ENCODE measurements at regions not wholly inside any gene's neighbourhood (a gene's known extent, or its start where the extent isn't known, plus 50 kb on each side); places are given as distances from the start of the nearest gene placed in this dataset.

- Histone ChIP-seq H3K4me3 (ENCODE audit: extremely low read depth in 1 of 4, insufficient read depth in 2 of 4, low read depth in 3 of 4, low read length in 4 of 4) (no peak overlapping the region), H3K79me2 (ENCODE audit: control insufficient read depth in 1 of 2, insufficient read depth in 2 of 2, low read length in 2 of 2) (no peaks in the 10 kb centered on the region), H4K91ac (replicated peaks; ENCODE audit: insufficient read length, low read length) (no peak overlapping the region), H3K23me2 (ENCODE audit: low read depth, low read length) (no peaks in the 10 kb centered on the region), H3K56ac (replicated peaks; ENCODE audit: insufficient read length, low read depth, low read length) (no peak overlapping the region), H4K8ac (ENCODE audit: extremely low read depth, insufficient read depth, low read length) (no peak overlapping the region), H3K36me3 (ENCODE audit: control insufficient read depth in 2 of 4, insufficient read depth in 4 of 4, low read length in 3 of 4) (no peaks in the 10 kb centered on the region), H4K20me1 (replicated peaks in 1 of 2; ENCODE audit: control insufficient read depth in 1 of 2, insufficient read depth in 2 of 2, low read length in 2 of 2) (no peaks in the 10 kb centered on the region), H2BK20ac (ENCODE audit: low read length) (no peak overlapping the region), H2AK5ac (ENCODE audit: low read depth, low read length) (no peak overlapping the region), H3K4me2 (ENCODE audit: insufficient read depth in 1 of 2, low read depth in 2 of 2, low read length in 2 of 2) (no peak overlapping the region), H4K5ac (ENCODE audit: insufficient read length, low read depth, low read length) (no peak overlapping the region), H3K27me3 (replicated peaks in 1 of 4; ENCODE audit: control insufficient read depth in 3 of 4, extremely low read depth in 1 of 4, insufficient read depth in 3 of 4, low read length in 3 of 4) (no peaks in the 10 kb centered on the region), H3K14ac (ENCODE audit: insufficient read length) (no peak overlapping the region), H3K79me1 (ENCODE audit: low read depth, low read length) (no peaks in the 10 kb centered on the region), H3K9ac (replicated peaks in 1 of 4; ENCODE audit: extremely low read depth in 1 of 4, low read depth in 3 of 4, low read length in 3 of 4) (no peak overlapping the region), H3K18ac (ENCODE audit: extremely low read depth, low read length) (no peak overlapping the region), H2BK12ac (ENCODE audit: low read depth, low read length) (no peak overlapping the region), H3K9me3 (ENCODE audit: insufficient read depth in 2 of 2, low read depth in 1 of 2, low read length in 1 of 2) (peaks cover 19 to 35% of the 10 kb centered on the region in 2 experiments), H2BK120ac (replicated peaks; ENCODE audit: low read depth, low read length) (no peak overlapping the region), H3K23ac (ENCODE audit: insufficient read length) (no peak overlapping the region), H3K27ac (ENCODE audit: low read depth, low read length) (no peak overlapping the region), H2AFZ (ENCODE audit: low read length) (no peak overlapping the region), H3K4ac (replicated peaks; ENCODE audit: insufficient read length, low read depth, low read length) (no peak overlapping the region), H2BK15ac (ENCODE audit: low read length) (no peak overlapping the region), H3K4me1 (replicated peaks in 1 of 4; ENCODE audit: control insufficient read depth in 3 of 4, insufficient read depth in 4 of 4, low read length in 3 of 4) (peaks cover 0 to 6% (median 4%) of the 10 kb centered on the region in 4 experiments; a peak in 4 of 7 replicates), H2BK5ac (ENCODE audit: low read depth, low read length) (no peak overlapping the region)
- FAIRE-seq (peak; percentile 93), DNase-seq (ENCODE audit: low read depth in 1 of 2, low spot score in 2 of 2) (peak; percentile 63 to 72)
- CTCF ChIA-PET (ENCODE audit: partially characterized antibody), result interaction anchor here (0.7 to 3.0 kb wide), 7 partner anchors 8 to 185 kb away, joined by 3 to 14 read pairs (median 3); no protein-coding TSS in a partner anchor
- TF ChIP-seq RAD21 (IDR thresholded peaks at IDR 0.05 in 1 of 2, conservative IDR thresholded peaks at IDR 0.05 in 1 of 2; ENCODE audit: low read depth in 2 of 2, low read length in 2 of 2) (peak; percentile 84 to 85), POU5F1 (IDR thresholded peaks at IDR 0.05; ENCODE audit: low read depth, low read length) (no peak), YY1 (IDR thresholded peaks at IDR 0.05; ENCODE audit: low read depth, low read length) (peak; percentile 90), RXRA (IDR thresholded peaks at IDR 0.05; ENCODE audit: insufficient read depth, low read depth, low read length) (no peak), MAX (IDR thresholded peaks at IDR 0.05) (0 out of 2 replicates have a peak, but pooled peaks have one; percentile 16), SIN3A (conservative IDR thresholded peaks at IDR 0.05 in 1 of 2, IDR thresholded peaks at IDR 0.05 in 1 of 2; ENCODE audit: low read depth in 1 of 2, low read length in 2 of 2) (peak in 1 of 2 experiments; percentile 64; a peak in 1 of 4 replicates), CTCF (IDR thresholded peaks at IDR 0.05; ENCODE audit: control extremely low read depth in 1 of 3, insufficient read depth in 1 of 3, low read depth in 1 of 3, low read length in 3 of 3) (peak; percentile 78 to 89 (median 86))
- 51% methylated on average over 2 of the region's 2 CpGs; no CpG with 5 or more reads in 1 of the 2 experiments for WGBS, 2 experiments (ENCODE audit: extremely low coverage in 1 of 2, insufficient coverage in 1 of 2, insufficient read length in 1 of 2, insufficient replicate concordance in 2 of 2, low coverage in 1 of 2, low lambda C conversion rate in 2 of 2, missing lambda C conversion rate in 1 of 2)
- POLR2A ChIA-PET (ENCODE audit: partially characterized antibody), result no interaction called here
Measured at GRCh38 chr2:898319-898718, 52.3 kb upstream of the SNTG2 start.
